LNCaP clone FGC (cell line): ENCODE measurements at regions not wholly inside any gene's neighbourhood (a gene's known extent, or its start where the extent isn't known, plus 50 kb on each side); places are given as distances from the start of the nearest gene placed in this dataset.
"Not testable (repeated sequence)": the region's sequence is repeated elsewhere in the genome, so short reads cannot be mapped to it uniquely, and the experiment has no call there.

Experiments used
- DNase-seq: peaks from one replicate; pipeline ENCODE4 v3.0.0-alpha.2; 2011; ENCODE audit warnings: low read depth
- H3K4me3 ChIP-seq: 2 replicates; pipeline ENCODE4 v1.5.1; 2011; ENCODE audit warnings: mild to moderate bottlenecking, low read depth, low read length, control low read depth
- TF ChIP-seq, protein P1 (sequence below): IDR thresholded peaks from 2 replicates; pipeline ENCODE4 v1.5.1; 2012; ENCODE audit warnings: mild to moderate bottlenecking; ENCODE audit not compliant: control insufficient read depth, insufficient read depth; ENCODE audit errors: extremely low read depth

GRCh38 chr4:37754410-37755185 lies 68.4 kb upstream of the RELL1 start:
- TF ChIP-seq, protein P1, sequence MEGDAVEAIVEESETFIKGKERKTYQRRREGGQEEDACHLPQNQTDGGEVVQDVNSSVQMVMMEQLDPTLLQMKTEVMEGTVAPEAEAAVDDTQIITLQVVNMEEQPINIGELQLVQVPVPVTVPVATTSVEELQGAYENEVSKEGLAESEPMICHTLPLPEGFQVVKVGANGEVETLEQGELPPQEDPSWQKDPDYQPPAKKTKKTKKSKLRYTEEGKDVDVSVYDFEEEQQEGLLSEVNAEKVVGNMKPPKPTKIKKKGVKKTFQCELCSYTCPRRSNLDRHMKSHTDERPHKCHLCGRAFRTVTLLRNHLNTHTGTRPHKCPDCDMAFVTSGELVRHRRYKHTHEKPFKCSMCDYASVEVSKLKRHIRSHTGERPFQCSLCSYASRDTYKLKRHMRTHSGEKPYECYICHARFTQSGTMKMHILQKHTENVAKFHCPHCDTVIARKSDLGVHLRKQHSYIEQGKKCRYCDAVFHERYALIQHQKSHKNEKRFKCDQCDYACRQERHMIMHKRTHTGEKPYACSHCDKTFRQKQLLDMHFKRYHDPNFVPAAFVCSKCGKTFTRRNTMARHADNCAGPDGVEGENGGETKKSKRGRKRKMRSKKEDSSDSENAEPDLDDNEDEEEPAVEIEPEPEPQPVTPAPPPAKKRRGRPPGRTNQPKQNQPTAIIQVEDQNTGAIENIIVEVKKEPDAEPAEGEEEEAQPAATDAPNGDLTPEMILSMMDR: no peak
- DNase-seq: no peak
- no peak overlapping the region for H3K4me3 ChIP-seq

DNA sequence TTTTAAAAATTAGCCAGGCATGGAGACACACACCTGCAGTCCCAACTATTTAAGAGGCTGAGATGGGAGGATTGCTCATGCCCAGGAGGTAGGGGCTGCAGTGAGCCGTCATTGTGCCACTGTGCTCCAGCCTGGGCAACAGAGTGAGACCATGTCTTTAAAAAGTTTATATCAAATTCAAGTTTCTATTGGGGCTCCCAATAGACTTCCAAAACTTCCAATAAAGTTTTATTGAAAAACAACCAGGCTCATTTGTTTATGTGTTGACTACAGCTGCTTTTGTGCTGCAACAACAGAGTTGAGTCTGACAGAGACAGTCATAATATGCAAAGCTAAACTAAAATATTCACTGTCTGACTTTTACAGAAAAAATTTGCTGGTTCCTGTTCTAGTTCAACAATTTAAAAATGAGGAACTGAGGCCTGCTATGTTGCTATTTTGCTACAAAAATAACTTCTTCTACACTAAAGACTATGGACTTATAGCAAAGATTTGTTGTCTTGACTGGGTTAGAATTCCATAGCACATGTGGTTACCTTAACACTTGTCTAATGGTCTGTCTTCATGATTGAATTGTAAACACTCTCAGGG lies 63.3 kb upstream of the RELL1 start:
- TF ChIP-seq, protein P1: no peak
- DNase-seq: no peak
- no peak overlapping the region for H3K4me3 ChIP-seq

DNA sequence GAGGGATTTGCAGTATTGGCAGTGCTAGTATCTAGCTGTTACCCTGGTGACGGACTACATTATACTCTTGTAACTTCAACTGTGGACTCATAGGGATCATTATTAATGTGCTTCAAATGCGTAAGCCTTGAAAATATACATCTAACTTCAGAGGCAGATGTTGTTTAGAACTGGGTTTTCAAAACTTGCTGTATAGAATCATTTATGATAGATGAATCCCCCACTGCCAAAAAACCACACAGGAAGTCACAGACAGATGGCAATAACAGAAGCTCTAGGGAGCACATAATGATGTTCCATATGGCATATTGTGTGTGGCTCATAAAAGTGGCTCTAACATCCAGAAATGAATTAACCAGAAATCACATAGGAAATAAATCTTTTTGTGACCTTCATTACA lies 62.3 kb upstream of the RELL1 start:
- DNase-seq: no peak
- TF ChIP-seq, protein P1: no peak
- H3K4me3 ChIP-seq: no peak overlapping the region

- no peak for DNase-seq
- TF ChIP-seq, protein P1: no peak
- H3K4me3 ChIP-seq: no peak overlapping the region
Measured at GRCh38 chr4:37747772-37748330, 61.7 kb upstream of the RELL1 start.

DNA sequence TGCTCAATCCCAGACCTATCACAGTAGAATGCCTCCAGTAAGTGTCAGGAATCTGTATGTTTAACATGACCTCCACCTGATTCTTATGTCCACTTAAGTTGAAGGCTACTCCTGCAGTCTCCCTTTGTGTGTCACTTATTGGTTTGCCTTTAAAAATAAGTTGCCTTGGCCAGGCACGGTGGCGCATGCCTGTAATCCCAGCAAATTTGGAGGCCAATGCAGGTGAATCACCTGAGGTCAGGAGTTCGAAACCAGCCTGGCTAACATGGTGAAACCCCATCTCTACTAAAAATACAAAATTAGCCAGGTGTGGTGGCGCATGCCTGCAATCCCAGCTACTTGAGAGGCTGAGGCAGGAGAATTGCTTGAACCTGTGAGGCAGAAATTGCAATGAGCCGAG lies 60.7 kb upstream of the RELL1 start:
- not testable (repeated sequence) for H3K4me3 ChIP-seq, DNase-seq

DNA sequence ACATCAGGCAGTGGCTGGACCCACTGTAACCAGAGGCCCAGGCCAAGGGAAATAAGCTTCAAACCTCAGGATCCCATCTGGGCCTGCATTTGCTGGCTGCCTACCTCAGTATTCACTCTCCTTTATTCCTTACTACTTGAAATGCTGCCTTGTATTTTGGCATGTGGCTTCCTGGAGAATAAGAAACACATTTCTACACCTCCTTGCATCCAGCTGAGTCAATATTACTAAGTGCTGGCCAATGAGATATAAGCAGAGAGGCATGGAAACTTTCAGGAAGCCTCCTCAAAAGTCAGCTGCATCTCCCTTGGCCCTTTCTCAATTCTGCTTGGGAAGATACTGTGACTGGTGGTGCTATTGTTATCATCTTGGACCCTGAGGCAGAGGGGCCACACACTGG lies 59.8 kb upstream of the RELL1 start:
- TF ChIP-seq, protein P1: no peak
- no peak for DNase-seq
- H3K4me3 ChIP-seq: no peak overlapping the region

DNA sequence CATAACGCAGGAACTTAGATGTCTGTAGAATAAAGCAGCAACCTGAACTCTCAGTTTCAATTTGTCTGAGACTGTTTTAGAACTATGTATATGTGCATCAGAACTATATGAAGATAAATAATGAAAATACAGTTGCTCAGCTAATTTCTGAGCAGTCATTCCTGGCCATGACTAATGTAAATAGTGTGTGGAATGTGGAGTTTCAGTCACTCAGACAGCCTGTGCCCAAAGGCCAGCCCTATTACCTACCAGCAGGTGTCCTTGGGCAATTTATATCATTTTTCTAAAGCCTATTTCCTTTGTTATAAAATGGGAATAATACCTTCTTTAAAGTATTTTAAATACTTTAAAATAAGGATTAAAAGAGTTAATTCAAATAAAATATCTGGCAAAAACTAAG lies 56.0 kb upstream of the RELL1 start:
- H3K4me3 ChIP-seq: no peak overlapping the region
- DNase-seq: no peak
- TF ChIP-seq, protein P1: no peak
